ENCODE measurements at regions not wholly inside any gene's neighbourhood (a gene's known extent, or its start where the extent isn't known, plus 50 kb on each side); places are given as distances from the start of the nearest gene placed in this dataset.

- H3K27me3 Mint-ChIP-seq (ENCODE audit: low read depth): no peaks in the 10 kb centered on the region
- DNase-seq (no peak), ATAC-seq (replicated peaks in 1 of 2) (peak in 1 of 2 donors; percentile 67)
- no peaks in the 10 kb centered on the region for H3K4me1 Mint-ChIP-seq (ENCODE audit: low read depth)
- no peaks in the 10 kb centered on the region for H3K36me3 Mint-ChIP-seq (ENCODE audit: insufficient read depth in 2 of 2)
- no peak overlapping the region for H3K27ac Mint-ChIP-seq
- H3K4me3 Mint-ChIP-seq: no peak overlapping the region
- H3K9me3 Mint-ChIP-seq: peaks cover 0 to 2% of the 10 kb centered on the region in 2 donors
Measured at GRCh38 chr7:37796138-37796775, 52.1 kb upstream of the NME8 start.

All from activated T-cell treated with anti-CD3 and anti-CD28 coated beads, Interleukin-2, amount 50 U/mL, for 72 hours (primary cell).